Panc1 (cell line): ENCODE measurements at regions not wholly inside any gene's neighbourhood (a gene's known extent, or its start where the extent isn't known, plus 50 kb on each side); places are given as distances from the start of the nearest gene placed in this dataset.

Experiments
- ATAC-seq: fragments of 200-7000 bp; cut with Tn5 transposase; 2 replicates; pipeline ENCODE4 v1.9.1; 2020; ENCODE audit warnings: mild to moderate bottlenecking, moderate library complexity
- BruUV-seq: library from RNA; stranded (reverse); fragments of 400-500 nt; replicated peaks from 2 replicates; lab custom pipeline; 2021; lab: Mats Ljungman, UMichigan
- CTCF ChIA-PET: fragments of 300-600 bp; sonication (Branson Sonifier 250); formaldehyde crosslinking; loops from one replicate; lab custom pipeline; 2022; ENCODE audit warnings: antibody characterized with exemption; lab: Charles Lee
- POLR2A ChIA-PET: fragments of 300-600 bp; sonication (Branson Sonifier 250); formaldehyde crosslinking; loops from one replicate; lab custom pipeline; 2022; ENCODE audit warnings: antibody characterized with exemption; lab: Charles Lee
- DNase-seq: peaks from one replicate; pipeline ENCODE4 v3.0.0-alpha.2; 2010; ENCODE audit warnings: low read depth, low spot score
- H3K27ac ChIP-seq: 2 replicates; pipeline ENCODE4 v1.5.1; 2011; ENCODE audit warnings: mild to moderate bottlenecking, low read length, inconsistent platforms
- H3K27me3 ChIP-seq: fragments of 200-500 bp; sonication (Bioruptor generic); 2 replicates; pipeline ENCODE4 v1.6.0; 2014; ENCODE audit warnings: low read length, inconsistent platforms; ENCODE audit not compliant: control insufficient read depth, insufficient read depth
- H3K36me3 ChIP-seq: fragments of 200-500 bp; sonication (Bioruptor generic); 2 replicates; pipeline ENCODE4 v1.5.1; 2014; ENCODE audit warnings: inconsistent platforms, mild to moderate bottlenecking, low read length, moderate library complexity; ENCODE audit not compliant: control insufficient read depth, insufficient read depth
- H3K4me1 ChIP-seq: 2 replicates; pipeline ENCODE4 v1.5.1; 2011; ENCODE audit warnings: inconsistent platforms, mild to moderate bottlenecking, low read length, moderate library complexity; ENCODE audit not compliant: control insufficient read depth, insufficient read depth
- H3K4me3 ChIP-seq, 2 experiments: 2 replicates each; pipeline ENCODE4 v1.5.1; 2011 to 2012; ENCODE audit warnings: low read depth in 2 of 2, low read length in 2 of 2, mild to moderate bottlenecking in 2 of 2, inconsistent platforms in 1 of 2, moderate library complexity in 1 of 2
- H3K9me3 ChIP-seq: fragments of 200-500 bp; sonication (Bioruptor generic); 2 replicates; pipeline ENCODE4 v1.5.1; 2014; ENCODE audit warnings: low read depth, mild to moderate bottlenecking, inconsistent platforms, low read length, moderate library complexity; ENCODE audit not compliant: control insufficient read depth, insufficient read depth
- POLR2AphosphoS5 ChIP-seq: IDR thresholded peaks from 2 replicates; pipeline ENCODE4 v1.6.1; 2012; ENCODE audit warnings: mild to moderate bottlenecking, low read depth, low read length, moderate library complexity
- SIN3A ChIP-seq: IDR thresholded peaks from 2 replicates; pipeline ENCODE4 v1.6.1; 2012; ENCODE audit warnings: low read depth, mild to moderate bottlenecking, low read length, moderate library complexity, borderline replicate concordance; ENCODE audit not compliant: insufficient read depth
- TCF7L2 ChIP-seq: IDR thresholded peaks from 2 replicates; pipeline ENCODE4 v1.6.1; 2011; ENCODE audit warnings: mild to moderate bottlenecking, low read depth, low read length, inconsistent platforms
- in situ Hi-C: cut with HindIII; loops from 2 replicates; pipeline ENCODE4 v1.10.0; 2016; ENCODE audit warnings: low sequenced_read_pairs, low pct_unique_long_range_greater_than_20kb
- intact Hi-C: fragments of 100-400 bp; cut with micrococcal nuclease; formaldehyde crosslinking; loops from one replicate; pipeline ENCODE4 v1.10.0; 2022; ENCODE audit not compliant: unreplicated experiment
- TF ChIP-seq, protein P1 (sequence below): fragments of 450-650 bp; IDR thresholded peaks from 2 replicates; pipeline ENCODE4 v1.5.1; 2017; ENCODE audit warnings: mild to moderate bottlenecking
- TF ChIP-seq, protein P2 (sequence below), 2 experiments: IDR thresholded peaks; 2 replicates each; pipeline ENCODE4 v1.6.1; 2011 to 2012; ENCODE audit warnings: low read depth in 2 of 2, control low read depth in 1 of 2, low read length in 1 of 2, mild to moderate bottlenecking in 1 of 2, moderate library complexity in 1 of 2; ENCODE audit not compliant: insufficient read depth in 1 of 2

DNA sequence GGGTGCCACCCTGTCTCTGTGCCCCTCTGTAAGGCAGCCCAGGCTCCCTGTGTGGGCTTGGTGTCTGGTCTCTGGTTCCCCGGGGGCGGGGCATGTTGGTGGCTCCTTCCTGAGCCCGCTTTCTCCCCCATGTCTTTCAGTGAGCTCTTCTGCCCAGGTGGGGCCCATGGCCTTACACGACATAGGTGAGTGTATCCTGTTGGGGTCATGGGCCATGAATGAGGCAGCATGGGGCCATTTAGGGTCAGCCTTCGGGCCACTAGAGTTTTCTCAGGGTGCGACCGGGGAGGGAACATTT lies 195.1 kb downstream of the UBE3A start:
- ATAC-seq = no peak
- Histone ChIP-seq H3K36me3 (no peaks in the 10 kb centered on the region), H3K9me3 (no peaks in the 10 kb centered on the region), H3K27me3 (no peaks in the 10 kb centered on the region), H3K4me3 (no peak overlapping the region), H3K27ac (no peak overlapping the region), H3K4me1 (no peaks in the 10 kb centered on the region)
- intact Hi-C loops (no loop called here), in situ Hi-C loops (no loop called here)
- no TSS peak for BruUV-seq
- ChIA-PET CTCF (no interaction called here), POLR2A (no interaction called here)
- DNase-seq = no peak
- TF ChIP-seq TCF7L2 = no peak
- TF ChIP-seq, protein P1, sequence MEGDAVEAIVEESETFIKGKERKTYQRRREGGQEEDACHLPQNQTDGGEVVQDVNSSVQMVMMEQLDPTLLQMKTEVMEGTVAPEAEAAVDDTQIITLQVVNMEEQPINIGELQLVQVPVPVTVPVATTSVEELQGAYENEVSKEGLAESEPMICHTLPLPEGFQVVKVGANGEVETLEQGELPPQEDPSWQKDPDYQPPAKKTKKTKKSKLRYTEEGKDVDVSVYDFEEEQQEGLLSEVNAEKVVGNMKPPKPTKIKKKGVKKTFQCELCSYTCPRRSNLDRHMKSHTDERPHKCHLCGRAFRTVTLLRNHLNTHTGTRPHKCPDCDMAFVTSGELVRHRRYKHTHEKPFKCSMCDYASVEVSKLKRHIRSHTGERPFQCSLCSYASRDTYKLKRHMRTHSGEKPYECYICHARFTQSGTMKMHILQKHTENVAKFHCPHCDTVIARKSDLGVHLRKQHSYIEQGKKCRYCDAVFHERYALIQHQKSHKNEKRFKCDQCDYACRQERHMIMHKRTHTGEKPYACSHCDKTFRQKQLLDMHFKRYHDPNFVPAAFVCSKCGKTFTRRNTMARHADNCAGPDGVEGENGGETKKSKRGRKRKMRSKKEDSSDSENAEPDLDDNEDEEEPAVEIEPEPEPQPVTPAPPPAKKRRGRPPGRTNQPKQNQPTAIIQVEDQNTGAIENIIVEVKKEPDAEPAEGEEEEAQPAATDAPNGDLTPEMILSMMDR = no peak
- TF ChIP-seq POLR2AphosphoS5 = no peak
- TF ChIP-seq SIN3A = no peak
- TF ChIP-seq, protein P2, sequence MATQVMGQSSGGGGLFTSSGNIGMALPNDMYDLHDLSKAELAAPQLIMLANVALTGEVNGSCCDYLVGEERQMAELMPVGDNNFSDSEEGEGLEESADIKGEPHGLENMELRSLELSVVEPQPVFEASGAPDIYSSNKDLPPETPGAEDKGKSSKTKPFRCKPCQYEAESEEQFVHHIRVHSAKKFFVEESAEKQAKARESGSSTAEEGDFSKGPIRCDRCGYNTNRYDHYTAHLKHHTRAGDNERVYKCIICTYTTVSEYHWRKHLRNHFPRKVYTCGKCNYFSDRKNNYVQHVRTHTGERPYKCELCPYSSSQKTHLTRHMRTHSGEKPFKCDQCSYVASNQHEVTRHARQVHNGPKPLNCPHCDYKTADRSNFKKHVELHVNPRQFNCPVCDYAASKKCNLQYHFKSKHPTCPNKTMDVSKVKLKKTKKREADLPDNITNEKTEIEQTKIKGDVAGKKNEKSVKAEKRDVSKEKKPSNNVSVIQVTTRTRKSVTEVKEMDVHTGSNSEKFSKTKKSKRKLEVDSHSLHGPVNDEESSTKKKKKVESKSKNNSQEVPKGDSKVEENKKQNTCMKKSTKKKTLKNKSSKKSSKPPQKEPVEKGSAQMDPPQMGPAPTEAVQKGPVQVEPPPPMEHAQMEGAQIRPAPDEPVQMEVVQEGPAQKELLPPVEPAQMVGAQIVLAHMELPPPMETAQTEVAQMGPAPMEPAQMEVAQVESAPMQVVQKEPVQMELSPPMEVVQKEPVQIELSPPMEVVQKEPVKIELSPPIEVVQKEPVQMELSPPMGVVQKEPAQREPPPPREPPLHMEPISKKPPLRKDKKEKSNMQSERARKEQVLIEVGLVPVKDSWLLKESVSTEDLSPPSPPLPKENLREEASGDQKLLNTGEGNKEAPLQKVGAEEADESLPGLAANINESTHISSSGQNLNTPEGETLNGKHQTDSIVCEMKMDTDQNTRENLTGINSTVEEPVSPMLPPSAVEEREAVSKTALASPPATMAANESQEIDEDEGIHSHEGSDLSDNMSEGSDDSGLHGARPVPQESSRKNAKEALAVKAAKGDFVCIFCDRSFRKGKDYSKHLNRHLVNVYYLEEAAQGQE (IDR thresholded peaks at IDR 0.05; ENCODE audit: insufficient read depth in 1 of 2, low read depth in 2 of 2, low read length in 1 of 2) = no peak

DNA sequence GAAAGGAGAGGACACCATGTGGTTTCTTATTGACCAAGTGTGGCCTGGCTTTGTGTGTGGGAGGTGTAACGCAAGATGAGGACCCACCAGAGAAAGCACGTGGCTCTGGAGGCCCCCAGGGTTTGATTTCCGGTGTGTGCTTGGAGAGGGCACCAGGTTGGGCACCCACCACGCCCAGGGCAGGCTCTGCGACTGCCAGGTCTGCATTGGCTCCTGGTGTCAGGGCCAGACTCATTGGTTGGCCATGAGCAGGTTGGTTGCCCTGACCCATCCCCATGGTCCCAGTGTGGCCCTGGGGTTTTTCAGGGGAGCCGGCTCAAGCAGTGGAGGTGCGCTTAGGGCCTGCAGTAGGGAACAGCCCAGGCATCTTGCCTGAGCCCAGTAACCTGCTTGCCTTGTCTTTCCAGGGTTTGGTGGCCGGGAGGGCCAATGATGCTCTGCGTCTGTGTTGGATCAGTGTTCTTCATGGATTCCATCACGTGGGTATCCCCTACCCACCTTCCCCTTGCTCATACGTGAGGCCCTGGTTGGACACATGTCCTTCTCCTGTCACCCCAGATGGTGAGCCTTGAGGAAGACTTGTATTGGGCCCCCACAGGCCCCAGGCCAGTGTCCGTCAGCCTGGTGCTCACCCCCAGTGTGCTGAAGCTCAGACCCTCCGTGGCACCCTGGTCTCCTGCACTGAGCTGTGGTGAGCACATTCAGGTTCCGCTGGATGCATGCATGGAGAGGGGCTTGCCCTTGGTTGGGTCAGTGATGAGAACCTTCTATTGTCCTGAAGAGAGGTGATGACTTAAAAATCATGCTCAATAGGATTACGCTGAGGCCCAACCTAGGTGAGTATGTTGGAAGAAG lies 193.9 kb downstream of the UBE3A start:
- Histone ChIP-seq H3K9me3 (no peaks in the 10 kb centered on the region), H3K36me3 (no peaks in the 10 kb centered on the region), H3K4me1 (no peaks in the 10 kb centered on the region), H3K27me3 (no peaks in the 10 kb centered on the region), H3K4me3 (no peak overlapping the region), H3K27ac (no peak overlapping the region)
- BruUV-seq = no TSS peak
- ChIA-PET CTCF (no interaction called here), POLR2A (no interaction called here)
- intact Hi-C loops (no loop called here), in situ Hi-C loops (no loop called here)
- no peak for ATAC-seq
- TF ChIP-seq, protein P1 = no peak
- TF ChIP-seq, protein P2 (IDR thresholded peaks at IDR 0.05; ENCODE audit: insufficient read depth in 1 of 2, low read depth in 2 of 2, low read length in 1 of 2) = no peak
- TF ChIP-seq TCF7L2 = no peak
- TF ChIP-seq SIN3A = no peak
- TF ChIP-seq POLR2AphosphoS5 = no peak
- DNase-seq = no peak
